Superior temporal gyrus (tissue), 1 donor: ENCODE measurements at regions not wholly inside any gene's neighbourhood (a gene's known extent, or its start where the extent isn't known, plus 50 kb on each side); places are given as distances from the start of the nearest gene placed in this dataset.

Experiments
- DNase-seq: peaks from one replicate; pipeline ENCODE4 v3.0.0-alpha.2; 2016; ENCODE audit errors: extremely low spot score

DNA sequence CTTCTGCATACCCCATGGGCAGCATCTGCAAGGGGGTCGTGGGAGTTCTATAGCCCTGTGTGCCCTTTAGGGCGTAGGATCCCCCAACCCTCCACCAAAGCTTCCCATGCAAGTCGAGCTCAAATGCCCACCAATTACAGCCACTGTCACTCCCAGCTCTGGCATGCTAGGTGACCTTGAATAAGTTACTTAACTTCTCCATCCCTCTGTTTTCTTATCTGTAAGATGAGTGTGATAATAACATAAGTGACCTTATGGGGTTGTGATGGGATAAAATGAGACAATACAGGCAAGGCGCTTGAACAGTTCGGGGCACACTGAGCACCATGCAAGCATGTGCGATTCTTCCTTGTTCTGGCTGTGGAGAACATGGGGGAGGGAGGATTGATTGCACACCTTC, 74.8 kb upstream of the POMGNT2 start:
- no peak for DNase-seq

- no peak for DNase-seq
These were observed 74.1 kb upstream of the POMGNT2 start for GRCh38 chr3:43180027-43180426.

GRCh38 chr3:43178891-43179366, 73.0 kb upstream of the POMGNT2 start:
- DNase-seq: no peak

DNA sequence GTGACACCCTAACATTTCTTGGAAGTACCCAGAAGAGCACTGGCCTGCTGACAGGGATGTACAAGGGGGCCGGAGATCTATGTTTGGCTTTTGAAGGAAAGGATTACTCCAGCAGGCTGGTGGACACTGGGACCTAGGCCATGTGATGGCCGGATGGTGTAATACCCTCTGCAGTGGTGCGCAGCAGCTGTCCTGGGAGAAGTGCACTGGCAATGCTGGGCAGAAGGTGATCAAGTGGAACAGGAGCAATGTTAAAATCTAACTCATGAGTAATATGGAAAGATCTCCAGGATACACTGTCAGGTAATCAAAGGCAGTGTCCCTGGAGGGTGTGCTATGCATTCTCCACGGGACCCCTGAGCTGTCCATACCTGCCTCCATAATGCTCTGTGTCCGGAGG, 71.2 kb upstream of the POMGNT2 start:
- DNase-seq: no peak

GRCh38 chr3:43176666-43177065, 70.8 kb upstream of the POMGNT2 start:
- DNase-seq: no peak

DNA sequence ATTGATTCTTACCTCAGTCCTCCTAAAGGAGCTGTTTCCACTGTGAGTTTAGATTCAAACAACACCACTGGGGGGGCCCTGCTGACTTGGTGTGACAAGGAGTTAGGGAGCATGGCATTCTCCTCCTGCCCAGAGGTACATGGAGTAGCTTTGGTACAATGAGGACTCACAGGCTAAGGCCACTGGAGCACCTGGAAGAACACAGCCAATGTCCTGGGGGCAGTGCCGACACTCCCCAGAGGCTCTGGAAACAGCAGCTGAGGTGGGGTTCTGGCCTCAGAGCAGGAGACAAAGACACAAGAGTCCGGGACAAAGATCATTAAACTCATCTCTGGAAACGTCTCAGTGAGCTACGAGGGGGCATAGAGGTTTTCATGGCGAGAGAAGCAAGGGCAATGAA, 69.7 kb upstream of the POMGNT2 start:
- DNase-seq: no peak

DNA sequence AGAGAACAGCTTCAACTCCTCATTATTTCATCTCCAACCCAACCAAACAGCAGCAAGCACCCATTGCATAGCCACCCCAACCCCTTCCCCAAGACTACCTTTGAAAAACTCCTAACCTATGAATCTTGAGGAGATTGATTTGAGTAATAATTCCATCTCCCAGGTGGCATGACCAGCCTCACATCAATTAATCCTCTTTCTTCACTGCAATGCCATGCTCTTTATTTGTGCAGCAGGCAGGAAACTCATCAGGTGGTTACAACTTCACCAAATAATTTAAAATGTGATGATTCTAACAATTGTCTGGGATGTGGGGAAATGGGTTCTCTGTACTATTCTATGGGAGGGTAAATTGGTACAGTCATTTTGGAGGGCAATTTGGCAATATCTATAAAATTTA, 68.1 kb upstream of the POMGNT2 start:
- no peak for DNase-seq

DNA sequence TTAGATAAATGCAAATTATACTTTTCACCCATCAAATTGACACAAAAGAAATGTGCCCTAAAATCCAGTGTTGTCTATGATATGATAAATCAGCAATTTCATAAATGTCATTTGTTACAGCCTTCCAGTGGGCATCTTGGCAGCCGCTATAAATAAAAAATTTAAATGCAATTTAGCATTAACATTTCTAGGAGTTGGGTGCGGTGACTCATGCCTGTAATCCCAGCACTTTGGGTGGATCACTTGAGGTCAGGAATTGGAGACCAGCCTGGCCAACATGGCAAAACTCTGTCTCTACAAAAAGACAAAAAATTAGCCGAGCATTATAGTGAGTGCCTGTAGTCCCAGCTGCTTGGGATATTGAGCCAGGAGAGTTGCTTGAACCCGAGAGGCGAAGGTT, 65.9 kb upstream of the POMGNT2 start:
- no peak for DNase-seq

- no peak for DNase-seq
These were observed 64.7 kb upstream of the POMGNT2 start for GRCh38 chr3:43170553-43170952.

DNA sequence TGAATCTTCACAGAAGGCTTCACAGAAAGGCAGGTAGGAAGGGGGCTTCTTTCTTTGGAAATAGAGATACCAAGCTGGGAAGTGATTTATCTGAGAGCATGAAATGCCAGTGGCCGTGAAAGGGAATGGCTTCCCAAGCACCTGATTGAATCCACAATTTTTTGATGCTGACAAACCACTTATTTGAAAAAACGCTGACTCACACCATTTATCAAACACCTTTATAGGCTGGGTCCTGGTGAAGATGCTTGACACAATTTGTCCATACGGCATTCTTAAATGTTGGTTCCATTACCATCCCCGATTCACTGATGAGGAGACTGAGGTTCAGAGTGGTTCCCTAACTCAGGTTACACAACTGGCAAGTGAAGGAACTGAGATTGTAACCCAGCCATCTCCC, 64.1 kb upstream of the POMGNT2 start:
- DNase-seq: no peak

GRCh38 chr3:43166406-43166805, 60.5 kb upstream of the POMGNT2 start:
- no peak for DNase-seq

DNA sequence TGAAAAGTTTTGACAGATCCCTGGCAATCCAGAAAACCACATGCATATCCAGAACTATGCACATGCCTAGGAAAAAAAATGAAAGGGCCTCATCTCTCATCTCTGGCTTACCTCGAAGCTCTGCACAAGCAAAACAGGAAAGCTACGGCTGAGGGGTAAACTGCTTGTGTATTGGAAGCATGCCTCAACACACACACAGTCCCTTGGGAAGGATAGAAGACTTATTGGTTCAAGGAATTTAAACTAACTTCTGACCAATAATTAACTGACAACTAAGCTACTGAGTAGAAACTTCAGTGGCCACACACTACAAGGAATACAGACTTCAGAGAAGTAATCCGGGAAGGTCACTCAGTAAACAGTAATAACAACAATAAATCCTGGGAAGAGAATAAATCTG, 59.9 kb upstream of the POMGNT2 start:
- DNase-seq: no peak

DNA sequence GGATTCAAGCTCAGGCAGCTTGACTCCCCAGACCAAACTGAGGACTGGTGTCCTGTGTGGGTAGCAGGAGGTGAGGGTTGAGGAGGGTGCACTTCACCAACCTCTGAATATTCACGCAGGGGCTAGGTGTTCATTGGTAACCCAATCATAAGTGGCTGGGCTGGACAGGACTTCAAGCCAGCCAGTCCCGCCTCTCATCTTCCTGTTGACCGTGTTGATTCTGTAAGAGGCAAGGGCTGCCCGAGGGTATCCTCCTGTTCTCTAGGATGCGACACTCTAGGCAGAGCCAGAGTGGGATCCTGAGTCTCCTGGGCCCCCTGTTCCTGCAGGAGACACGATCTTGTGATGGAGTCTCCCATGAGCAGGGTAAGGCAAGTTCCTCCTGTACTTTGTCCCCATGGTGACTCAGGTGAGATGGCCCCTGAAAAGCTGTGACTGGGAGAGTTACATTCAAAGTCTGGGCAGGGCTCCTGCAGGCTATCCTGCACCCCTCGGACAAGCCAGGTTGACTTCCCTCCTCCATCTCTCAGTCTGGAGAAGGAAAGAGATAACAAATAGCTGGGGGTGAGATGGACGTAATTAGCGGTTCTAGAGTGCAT, 58.1 kb upstream of the POMGNT2 start:
- no peak for DNase-seq

DNA sequence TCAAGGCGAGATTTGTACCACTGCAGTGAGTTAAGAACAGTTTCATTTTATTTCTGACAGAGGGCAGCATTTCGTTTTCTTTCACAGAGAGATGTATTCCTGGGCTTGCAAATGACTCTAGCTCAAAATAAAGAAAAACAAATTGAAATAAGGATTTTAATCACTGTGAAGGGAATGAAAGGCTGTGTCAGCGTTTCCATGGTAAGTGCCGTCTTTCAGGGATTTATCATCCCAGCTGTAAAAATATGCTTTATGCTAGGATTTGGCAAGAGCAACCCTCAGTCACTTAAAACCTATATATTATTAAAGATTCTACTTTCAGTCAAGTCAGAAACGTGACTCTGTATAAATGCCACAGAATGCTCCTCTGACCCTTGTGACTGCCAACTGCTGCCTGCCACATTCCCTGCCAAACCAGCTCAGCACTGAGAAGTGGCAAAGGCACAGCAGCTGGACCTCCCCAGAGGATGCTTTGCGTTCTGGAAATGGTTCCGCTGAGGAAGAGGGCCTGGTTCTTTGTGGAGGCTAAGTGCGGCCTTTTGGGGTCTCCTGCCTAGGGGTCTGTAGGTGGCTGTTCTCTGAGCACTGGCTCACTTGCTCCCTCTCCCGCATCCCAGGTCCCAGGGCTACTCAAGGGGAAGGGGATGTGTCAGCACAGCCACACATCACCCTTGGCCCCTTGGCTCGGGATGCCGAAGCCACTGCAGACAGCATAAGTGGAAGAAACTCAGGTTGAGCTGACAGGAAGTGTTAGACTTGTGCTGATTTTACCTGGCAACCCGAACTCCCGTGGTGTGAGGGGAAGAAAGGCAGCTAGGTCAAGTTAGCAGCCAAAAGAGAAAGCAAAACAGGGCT, 56.6 kb upstream of the POMGNT2 start:
- peak; percentile 80 for DNase-seq

- DNase-seq: no peak
These were observed 55.9 kb upstream of the POMGNT2 start for GRCh38 chr3:43161684-43162229.

DNA sequence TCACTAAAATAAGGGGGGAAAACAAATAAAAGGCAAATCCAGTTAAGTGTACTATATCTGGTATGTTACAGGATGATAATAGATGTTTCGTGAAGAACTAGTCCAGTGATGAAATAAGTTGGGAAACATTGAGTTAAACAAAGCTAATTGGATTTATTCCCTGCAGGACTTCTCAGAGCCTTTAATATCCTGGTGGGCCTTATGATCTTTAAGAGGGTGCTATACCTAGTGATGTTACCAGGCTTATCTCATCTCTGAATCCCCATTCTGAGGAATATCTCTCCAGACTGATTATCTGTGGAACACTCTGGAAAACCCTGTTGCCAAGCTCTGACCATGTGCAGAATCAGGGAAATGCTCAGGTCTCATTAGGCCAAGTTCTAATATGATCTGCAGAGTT, 54.8 kb upstream of the POMGNT2 start:
- DNase-seq: no peak

DNA sequence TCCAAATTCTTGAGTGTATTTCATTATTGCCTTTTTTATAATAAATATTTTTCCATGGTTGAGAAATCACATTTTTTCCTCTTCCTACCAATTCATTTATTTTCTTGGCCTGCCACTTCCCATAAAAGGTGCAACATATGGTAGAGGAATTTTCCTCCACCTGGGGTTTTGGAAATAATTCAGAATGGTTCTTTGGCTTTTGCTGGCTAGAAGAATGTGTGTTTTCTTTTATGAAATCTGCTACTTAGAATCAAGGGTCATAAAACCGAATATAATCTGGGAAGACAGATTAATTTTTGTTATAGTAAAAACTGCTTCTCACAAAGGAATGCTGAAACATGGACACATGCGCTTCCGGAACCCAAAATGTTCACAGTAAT, 54.0 kb upstream of the POMGNT2 start:
- no peak for DNase-seq

DNA sequence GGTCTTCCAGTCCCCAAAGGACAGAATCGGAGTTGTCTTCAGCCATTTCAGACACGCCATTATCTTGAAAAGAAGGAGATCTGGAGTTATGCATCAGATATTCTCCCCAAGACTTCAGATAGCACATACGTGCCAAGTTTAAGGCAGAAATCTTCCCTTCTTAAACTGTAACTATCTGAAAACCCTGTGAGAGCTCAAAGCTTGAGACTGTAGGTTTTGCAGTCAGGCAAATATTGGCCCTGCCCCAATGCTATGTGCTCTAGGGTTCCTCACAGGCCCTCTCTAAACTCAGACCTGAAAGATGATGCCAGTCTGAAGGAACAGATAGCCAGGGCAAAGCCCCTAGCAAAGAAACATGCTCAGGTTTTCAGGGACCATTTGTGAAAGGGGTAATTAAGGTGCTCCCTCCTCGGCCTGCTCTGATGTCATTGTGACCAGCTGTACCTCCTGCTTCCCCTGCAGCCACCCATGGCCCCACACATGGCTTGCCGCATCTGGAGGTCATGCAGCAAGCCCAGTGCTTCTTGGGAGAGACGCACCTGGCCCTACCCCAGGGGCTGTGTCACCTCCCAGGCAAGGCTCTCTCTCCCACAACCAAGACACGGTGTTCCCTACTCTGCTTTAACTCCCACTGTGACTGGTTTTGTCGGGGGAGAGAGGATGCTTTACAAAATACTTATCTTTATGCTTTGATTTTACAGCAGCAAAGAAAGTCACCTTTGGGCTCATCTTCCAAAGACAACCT, 53.4 kb upstream of the POMGNT2 start:
- DNase-seq: no peak

DNA sequence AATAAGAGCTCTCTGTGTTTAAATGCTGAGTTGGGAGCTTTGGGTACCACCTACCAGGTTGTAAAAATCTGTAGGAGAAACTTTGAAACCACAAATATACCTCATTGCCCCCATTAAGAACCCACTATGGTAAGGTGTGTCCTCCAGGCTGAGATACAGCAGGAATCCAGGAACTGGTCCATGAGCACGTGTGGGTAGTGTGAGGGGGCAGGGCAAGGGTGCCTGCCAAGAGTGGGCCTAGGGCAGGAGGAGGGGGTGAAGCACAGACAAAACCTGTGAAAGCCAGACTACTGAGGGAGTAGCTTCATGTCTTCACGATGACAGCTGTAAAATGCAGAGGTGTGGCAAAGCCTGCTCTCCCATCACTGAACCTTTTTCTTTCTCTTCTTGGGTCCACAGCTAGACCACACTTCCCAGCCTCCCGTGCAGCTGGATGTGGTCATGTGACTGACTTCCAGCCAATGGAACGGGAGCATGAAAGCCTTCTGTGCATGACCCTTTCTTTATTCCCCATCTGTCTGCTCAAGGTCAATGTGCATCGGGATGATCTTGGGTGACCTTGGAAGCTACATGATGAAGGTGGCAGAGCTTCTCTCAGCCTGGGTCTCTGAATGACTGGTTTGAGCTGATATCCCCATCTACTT, 51.1 kb upstream of the POMGNT2 start:
- no peak for DNase-seq

GRCh38 chr3:43155464-43156121, 49.7 kb upstream of the POMGNT2 start:
- peak; percentile 82 for DNase-seq
